ENCODE measurements at regions not wholly inside any gene's neighbourhood (a gene's known extent, or its start where the extent isn't known, plus 50 kb on each side); places are given as distances from the start of the nearest gene placed in this dataset.

- H3K4me1 ChIP-seq (ENCODE audit: control insufficient read depth, insufficient read depth, low read length): no peaks in the 10 kb centered on the region
- no peaks in the 10 kb centered on the region for H3K36me3 ChIP-seq (ENCODE audit: insufficient read depth, low read length)
- no peak overlapping the region for H3K4me2 ChIP-seq (ENCODE audit: low read length)
- no peaks in the 10 kb centered on the region for H3K9me3 ChIP-seq (replicated peaks; ENCODE audit: low read length)
- H3K4me3 ChIP-seq (ENCODE audit: low read length): no peak overlapping the region
- no peak overlapping the region for H3K9ac ChIP-seq (ENCODE audit: low read depth, low read length)
- H3K27me3 ChIP-seq (ENCODE audit: control insufficient read depth, insufficient read depth, low read length): peaks cover 20% of the 10 kb centered on the region
Observed at GRCh38 chr18:8458546-8459215, 150.6 kb upstream of the RAB12 start.

- no peak overlapping the region for H3K9ac ChIP-seq (ENCODE audit: low read depth, low read length)
- H3K9me3 ChIP-seq (replicated peaks; ENCODE audit: low read length): no peaks in the 10 kb centered on the region
- H3K27me3 ChIP-seq (ENCODE audit: control insufficient read depth, insufficient read depth, low read length): peaks cover 11% of the 10 kb centered on the region
- no peak overlapping the region for H3K4me3 ChIP-seq (ENCODE audit: low read length)
- no peak overlapping the region for H3K4me2 ChIP-seq (ENCODE audit: low read length)
- H3K36me3 ChIP-seq (ENCODE audit: insufficient read depth, low read length): no peaks in the 10 kb centered on the region
- no peaks in the 10 kb centered on the region for H3K4me1 ChIP-seq (ENCODE audit: control insufficient read depth, insufficient read depth, low read length)
Observed at GRCh38 chr18:8460748-8461147, 148.5 kb upstream of the RAB12 start.

GRCh38 chr18:8461544-8461943 lies 147.7 kb upstream of the RAB12 start:
- Histone ChIP-seq H3K27me3 (ENCODE audit: control insufficient read depth, insufficient read depth, low read length) (peaks cover 11% of the 10 kb centered on the region), H3K4me1 (ENCODE audit: control insufficient read depth, insufficient read depth, low read length) (no peaks in the 10 kb centered on the region), H3K36me3 (ENCODE audit: insufficient read depth, low read length) (no peaks in the 10 kb centered on the region), H3K4me3 (ENCODE audit: low read length) (no peak overlapping the region), H3K4me2 (ENCODE audit: low read length) (no peak overlapping the region), H3K9ac (ENCODE audit: low read depth, low read length) (no peak overlapping the region), H3K9me3 (replicated peaks; ENCODE audit: low read length) (no peaks in the 10 kb centered on the region)

GRCh38 chr18:8462651-8463185 lies 146.5 kb upstream of the RAB12 start:
- peaks cover 11% of the 10 kb centered on the region for H3K27me3 ChIP-seq (ENCODE audit: control insufficient read depth, insufficient read depth, low read length)
- H3K9me3 ChIP-seq (replicated peaks; ENCODE audit: low read length): no peaks in the 10 kb centered on the region
- H3K9ac ChIP-seq (ENCODE audit: low read depth, low read length): no peak overlapping the region
- no peaks in the 10 kb centered on the region for H3K4me1 ChIP-seq (ENCODE audit: control insufficient read depth, insufficient read depth, low read length)
- H3K4me2 ChIP-seq (ENCODE audit: low read length): no peak overlapping the region
- H3K36me3 ChIP-seq (ENCODE audit: insufficient read depth, low read length): no peaks in the 10 kb centered on the region
- H3K4me3 ChIP-seq (ENCODE audit: low read length): no peak overlapping the region

- Histone ChIP-seq H3K36me3 (ENCODE audit: insufficient read depth, low read length) (no peaks in the 10 kb centered on the region), H3K9ac (ENCODE audit: low read depth, low read length) (no peak overlapping the region), H3K9me3 (replicated peaks; ENCODE audit: low read length) (no peaks in the 10 kb centered on the region), H3K4me3 (ENCODE audit: low read length) (no peak overlapping the region), H3K4me1 (ENCODE audit: control insufficient read depth, insufficient read depth, low read length) (no peaks in the 10 kb centered on the region), H3K4me2 (ENCODE audit: low read length) (no peak overlapping the region), H3K27me3 (ENCODE audit: control insufficient read depth, insufficient read depth, low read length) (peaks cover 13% of the 10 kb centered on the region)
Observed at GRCh38 chr18:8463791-8464190, 145.4 kb upstream of the RAB12 start.

GRCh38 chr18:8468191-8468590 lies 141.0 kb upstream of the RAB12 start:
- Histone ChIP-seq H3K36me3 (ENCODE audit: insufficient read depth, low read length) (no peaks in the 10 kb centered on the region), H3K9me3 (replicated peaks; ENCODE audit: low read length) (no peaks in the 10 kb centered on the region), H3K4me3 (ENCODE audit: low read length) (no peak overlapping the region), H3K4me2 (ENCODE audit: low read length) (no peak overlapping the region), H3K4me1 (ENCODE audit: control insufficient read depth, insufficient read depth, low read length) (peaks cover 5% of the 10 kb centered on the region), H3K9ac (ENCODE audit: low read depth, low read length) (no peak overlapping the region), H3K27me3 (ENCODE audit: control insufficient read depth, insufficient read depth, low read length) (peaks cover 28% of the 10 kb centered on the region)

GRCh38 chr18:8468921-8469335 lies 140.3 kb upstream of the RAB12 start:
- no peaks in the 10 kb centered on the region for H3K36me3 ChIP-seq (ENCODE audit: insufficient read depth, low read length)
- no peaks in the 10 kb centered on the region for H3K9me3 ChIP-seq (replicated peaks; ENCODE audit: low read length)
- peaks cover 28% of the 10 kb centered on the region for H3K27me3 ChIP-seq (ENCODE audit: control insufficient read depth, insufficient read depth, low read length)
- H3K9ac ChIP-seq (ENCODE audit: low read depth, low read length): no peak overlapping the region
- H3K4me1 ChIP-seq (ENCODE audit: control insufficient read depth, insufficient read depth, low read length): peaks cover 5% of the 10 kb centered on the region
- H3K4me3 ChIP-seq (ENCODE audit: low read length): no peak overlapping the region
- H3K4me2 ChIP-seq (ENCODE audit: low read length): peak overlapping the region; percentile 17

- Histone ChIP-seq H3K36me3 (ENCODE audit: insufficient read depth, low read length) (no peaks in the 10 kb centered on the region), H3K4me2 (ENCODE audit: low read length) (peak overlapping the region; percentile 15), H3K9ac (ENCODE audit: low read depth, low read length) (no peak overlapping the region), H3K9me3 (replicated peaks; ENCODE audit: low read length) (no peaks in the 10 kb centered on the region), H3K27me3 (ENCODE audit: control insufficient read depth, insufficient read depth, low read length) (peaks cover 28% of the 10 kb centered on the region), H3K4me1 (ENCODE audit: control insufficient read depth, insufficient read depth, low read length) (peaks cover 5% of the 10 kb centered on the region), H3K4me3 (ENCODE audit: low read length) (no peak overlapping the region)
Observed at GRCh38 chr18:8469544-8470130, 139.6 kb upstream of the RAB12 start.

GRCh38 chr18:8471372-8471771 lies 137.9 kb upstream of the RAB12 start:
- peaks cover 34% of the 10 kb centered on the region for H3K27me3 ChIP-seq (ENCODE audit: control insufficient read depth, insufficient read depth, low read length)
- no peak overlapping the region for H3K9ac ChIP-seq (ENCODE audit: low read depth, low read length)
- H3K4me3 ChIP-seq (ENCODE audit: low read length): no peak overlapping the region
- H3K4me2 ChIP-seq (ENCODE audit: low read length): no peak overlapping the region
- H3K9me3 ChIP-seq (replicated peaks; ENCODE audit: low read length): no peaks in the 10 kb centered on the region
- peaks cover 5% of the 10 kb centered on the region for H3K4me1 ChIP-seq (ENCODE audit: control insufficient read depth, insufficient read depth, low read length)
- no peaks in the 10 kb centered on the region for H3K36me3 ChIP-seq (ENCODE audit: insufficient read depth, low read length)

- peaks cover 1% of the 10 kb centered on the region for H3K4me1 ChIP-seq (ENCODE audit: control insufficient read depth, insufficient read depth, low read length)
- H3K9me3 ChIP-seq (replicated peaks; ENCODE audit: low read length): no peaks in the 10 kb centered on the region
- no peak overlapping the region for H3K4me3 ChIP-seq (ENCODE audit: low read length)
- H3K36me3 ChIP-seq (ENCODE audit: insufficient read depth, low read length): no peaks in the 10 kb centered on the region
- peaks cover 25% of the 10 kb centered on the region for H3K27me3 ChIP-seq (ENCODE audit: control insufficient read depth, insufficient read depth, low read length)
- H3K4me2 ChIP-seq (ENCODE audit: low read length): no peak overlapping the region
- H3K9ac ChIP-seq (ENCODE audit: low read depth, low read length): no peak overlapping the region
Observed at GRCh38 chr18:8474661-8475060, 134.6 kb upstream of the RAB12 start.

- no peaks in the 10 kb centered on the region for H3K4me1 ChIP-seq (ENCODE audit: control insufficient read depth, insufficient read depth, low read length)
- no peak overlapping the region for H3K4me2 ChIP-seq (ENCODE audit: low read length)
- no peaks in the 10 kb centered on the region for H3K9me3 ChIP-seq (replicated peaks; ENCODE audit: low read length)
- no peaks in the 10 kb centered on the region for H3K36me3 ChIP-seq (ENCODE audit: insufficient read depth, low read length)
- no peak overlapping the region for H3K9ac ChIP-seq (ENCODE audit: low read depth, low read length)
- no peak overlapping the region for H3K4me3 ChIP-seq (ENCODE audit: low read length)
- peaks cover 11% of the 10 kb centered on the region for H3K27me3 ChIP-seq (ENCODE audit: control insufficient read depth, insufficient read depth, low read length)
Observed at GRCh38 chr18:8477615-8478014, 131.6 kb upstream of the RAB12 start.
